Epithelial cell of esophagus (primary cell): ENCODE measurements at regions not wholly inside any gene's neighbourhood (a gene's known extent, or its start where the extent isn't known, plus 50 kb on each side); places are given as distances from the start of the nearest gene placed in this dataset.

Source experiments
- DNase-seq: peaks from one replicate; pipeline ENCODE4 v3.0.0; 2010; ENCODE audit warnings: low read depth
- H3K4me3 ChIP-seq: 2 replicates; pipeline ENCODE4 v1.5.1; 2011; ENCODE audit warnings: mild to moderate bottlenecking, low read length, control low read depth
- CTCF ChIP-seq: IDR thresholded peaks from 2 replicates; pipeline ENCODE4 v1.5.1; 2011; ENCODE audit warnings: low read depth, mild to moderate bottlenecking, low read length, control low read depth, inconsistent platforms; ENCODE audit not compliant: insufficient read depth; ENCODE audit errors: missing control alignments

- no peak overlapping the region for H3K4me3 ChIP-seq
- no peak for TF ChIP-seq CTCF
- no peak for DNase-seq
These were observed 135.0 kb upstream of the COL8A1 start for GRCh38 chr3:99503350-99503749.

DNA sequence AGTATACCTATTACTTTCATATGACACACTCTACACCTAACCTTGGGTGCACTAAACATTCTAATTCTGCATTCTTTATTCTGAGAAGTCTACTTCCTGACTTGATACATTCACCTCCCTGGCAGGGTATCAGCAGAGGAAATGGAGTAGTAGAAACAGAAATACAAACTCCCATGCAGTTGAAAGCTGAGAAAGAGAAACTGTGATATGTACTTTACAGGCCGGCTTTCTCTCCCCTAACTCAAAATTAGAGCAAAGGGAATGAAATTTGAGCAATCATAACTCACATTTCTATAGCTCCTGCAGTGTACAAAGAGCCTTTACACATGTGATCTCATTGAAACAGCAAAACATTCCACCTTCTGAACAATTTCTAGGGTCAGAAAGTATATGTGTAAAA is 135.5 kb upstream of the COL8A1 start:
- no peak for TF ChIP-seq CTCF
- DNase-seq: no peak

DNA sequence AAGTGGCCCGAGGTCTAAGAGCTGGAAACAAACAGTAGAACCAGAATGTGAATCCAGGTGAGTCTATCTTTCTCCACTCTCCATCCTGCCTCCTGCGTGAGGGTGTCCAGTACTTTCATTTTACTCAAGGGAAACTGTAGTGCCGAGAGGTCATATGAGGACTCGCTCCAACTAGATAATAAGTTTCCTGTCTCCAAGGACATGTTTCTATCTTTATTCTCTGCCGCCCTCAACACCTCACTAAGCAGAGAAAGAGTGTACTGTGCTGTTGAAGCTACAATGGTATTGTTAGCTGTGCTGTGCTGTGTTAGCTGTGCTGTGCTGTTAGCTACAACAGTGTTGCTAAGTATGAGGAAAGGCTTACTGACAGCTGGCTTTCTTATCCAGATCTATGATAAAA is 137.9 kb upstream of the COL8A1 start:
- DNase-seq: no peak
- TF ChIP-seq CTCF: no peak
- H3K4me3 ChIP-seq: no peak overlapping the region

More for the DNA sequence above, 135.5 kb upstream of the COL8A1 start:
- H3K4me3 ChIP-seq: no peak overlapping the region

DNA sequence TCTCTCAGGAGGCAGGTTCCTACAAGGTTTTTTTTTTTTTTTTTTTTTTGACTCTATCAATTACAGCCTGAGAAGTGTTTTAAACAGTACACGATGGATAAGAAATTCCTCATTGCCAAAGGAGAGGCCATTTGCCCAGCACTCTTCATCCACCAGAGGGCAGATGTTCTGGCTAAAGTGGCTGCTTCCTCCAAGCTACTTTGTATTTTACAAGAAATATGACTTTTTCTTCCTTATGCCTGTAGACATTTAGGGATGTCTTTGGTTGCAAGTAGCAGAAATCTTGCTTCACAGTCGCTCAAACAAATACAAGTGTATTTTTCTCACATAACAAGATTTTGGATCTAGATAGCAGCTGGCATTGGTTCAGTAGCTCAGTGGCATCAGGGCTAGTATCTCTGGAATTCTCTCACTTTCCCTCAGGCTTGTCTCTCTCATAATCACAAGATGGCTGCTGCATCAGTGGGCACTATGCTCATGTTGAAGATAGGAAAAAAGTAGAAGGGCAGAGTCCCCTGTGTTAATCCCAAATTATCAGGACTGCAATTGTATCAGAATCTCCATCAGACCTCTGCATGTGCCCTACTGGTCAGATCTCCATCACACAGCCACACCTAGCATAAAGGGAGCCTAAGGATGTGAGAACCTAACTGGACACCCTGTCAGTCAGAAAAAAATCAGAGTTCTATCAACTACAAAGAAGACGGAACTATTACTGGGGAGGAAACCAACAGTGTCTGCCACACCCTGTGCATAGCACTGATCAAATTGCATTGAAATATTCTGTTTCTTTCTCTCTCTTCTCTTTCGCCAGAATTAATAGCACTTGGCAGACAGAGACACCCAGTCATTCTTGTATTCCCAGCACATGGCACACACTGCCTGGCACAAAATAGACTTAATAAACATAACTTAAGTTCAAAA is 138.9 kb upstream of the COL8A1 start:
- DNase-seq: peak; percentile 65
- peak; percentile 88 for TF ChIP-seq CTCF
- H3K4me3 ChIP-seq: no peak overlapping the region

- no peak overlapping the region for H3K4me3 ChIP-seq
- no peak for TF ChIP-seq CTCF
- DNase-seq: no peak
These were observed 139.7 kb upstream of the COL8A1 start for GRCh38 chr3:99498550-99499234.

GRCh38 chr3:99487894-99488293 is 150.5 kb upstream of the COL8A1 start:
- DNase-seq: no peak

More at GRCh38 chr3:99487894-99488293, 150.5 kb upstream of the COL8A1 start:
- no peak for TF ChIP-seq CTCF
- no peak overlapping the region for H3K4me3 ChIP-seq
